Upper lobe of left lung (tissue), 4 donors: ENCODE measurements at regions not wholly inside any gene's neighbourhood (a gene's known extent, or its start where the extent isn't known, plus 50 kb on each side); places are given as distances from the start of the nearest gene placed in this dataset.

ENCODE experiments used
- CTCF ChIP-seq, 6 experiments: fragments of 450-650 bp in 4 of 6; fragments of 200-600 bp in 2 of 6; sonication (generic) in 2 of 6; IDR thresholded peaks; one replicate each; pipeline ENCODE4 v1.5.1; 2016 to 2019; ENCODE audit warnings: antibody characterized with exemption in 6 of 6
- POLR2A ChIP-seq, 4 donors: fragments of 450-650 bp; IDR thresholded peaks; one replicate each; pipeline ENCODE4 v1.5.1; 2016 to 2017; ENCODE audit warnings: antibody characterized with exemption in 4 of 4, mild to moderate bottlenecking in 2 of 4

DNA sequence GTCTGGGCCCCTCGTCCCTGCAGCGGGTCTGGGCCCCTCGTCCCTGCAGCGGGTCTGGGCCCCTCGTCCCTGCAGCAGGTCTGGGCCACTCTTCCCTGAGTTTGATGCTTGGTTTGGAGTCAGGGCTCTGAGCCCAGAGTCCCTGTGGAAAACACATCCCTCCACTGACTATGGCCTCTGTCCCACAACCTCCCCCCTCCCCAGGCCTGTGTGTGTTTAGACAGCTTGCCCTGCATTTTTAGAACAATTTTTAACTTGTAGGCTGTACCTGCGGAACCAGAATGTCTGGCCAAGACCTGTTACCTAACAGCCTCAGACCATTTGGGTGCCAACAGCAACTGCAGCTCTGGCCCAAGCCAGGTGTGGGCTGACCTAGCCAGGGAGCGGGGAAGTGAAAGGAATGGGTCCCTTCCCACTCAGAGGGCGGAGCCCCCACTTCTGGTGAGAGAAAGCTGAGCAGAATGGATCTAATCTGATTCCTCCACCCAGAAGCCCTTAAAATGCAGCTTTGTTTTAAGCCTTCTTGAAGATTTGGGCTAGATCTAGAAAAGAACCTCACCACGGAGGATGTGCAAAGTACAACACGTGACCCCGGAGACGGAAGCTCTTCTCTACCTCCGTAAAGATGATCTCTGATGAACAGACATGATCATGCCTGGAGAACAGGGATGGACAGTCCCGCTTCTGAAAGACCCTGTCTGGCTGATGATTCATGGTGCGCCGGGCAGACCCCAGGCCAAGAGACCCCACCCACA is 60.5 kb upstream of the TFRC start:
- TF ChIP-seq CTCF (IDR thresholded peaks at IDR 0.05), result no peak
- peak in 1 of 4 donors; percentile 13 for TF ChIP-seq POLR2A (IDR thresholded peaks at IDR 0.05)
